ENCODE measurements at regions not wholly inside any gene's neighbourhood (a gene's known extent, or its start where the extent isn't known, plus 50 kb on each side); places are given as distances from the start of the nearest gene placed in this dataset.

DNA sequence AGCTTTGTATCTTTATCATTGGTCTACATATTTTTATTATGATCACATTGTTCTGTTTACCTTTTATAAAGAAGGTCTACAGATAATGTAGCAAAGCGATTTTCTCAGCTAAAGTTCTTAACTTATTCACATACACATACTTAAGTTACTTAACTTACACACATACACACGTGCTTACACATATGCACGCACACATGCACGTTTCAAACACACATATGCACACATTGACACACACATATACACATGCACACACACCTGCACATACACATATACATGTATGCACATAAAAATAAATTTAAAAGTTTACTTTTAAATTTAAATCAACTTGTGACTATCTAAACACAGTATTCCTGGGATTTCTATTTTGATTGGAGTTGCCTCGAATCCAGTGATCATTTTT lies 1204.5 kb upstream of the SLC39A10 start:
- no peaks in the 10 kb centered on the region for H3K9me3 ChIP-seq (replicated peaks; ENCODE audit: control insufficient read depth, insufficient read depth, low read length)
- ChIA-PET CTCF (no interaction called here), POLR2A (no interaction called here)
- intact Hi-C loops (cut with micrococcal nuclease): no loop called here
- dilution Hi-C loops (cut with MboI; ENCODE audit: extremely low pct_ligation_motif_present, low sequenced_read_pairs): no loop called here
- no peaks in the 10 kb centered on the region for H3K9me1 ChIP-seq (replicated peaks; ENCODE audit: control insufficient read depth, extremely low read depth, insufficient read depth, low read length)
- H2AFZ ChIP-seq (ENCODE audit: low read depth, low read length): no peak overlapping the region
- no peak overlapping the region for H3K4me2 ChIP-seq (ENCODE audit: insufficient read depth, low read length)
- H3K36me3 ChIP-seq (ENCODE audit: control insufficient read depth in 2 of 2, extremely low read depth in 1 of 2, insufficient read depth in 2 of 2, low read length in 2 of 2): no peaks in the 10 kb centered on the region
- H3K79me2 ChIP-seq (ENCODE audit: control insufficient read depth, insufficient read depth, low read length): no peaks in the 10 kb centered on the region
- no peak overlapping the region for H3K4me3 ChIP-seq (replicated peaks in 1 of 3; ENCODE audit: insufficient read depth in 1 of 3, low read depth in 1 of 3, low read length in 3 of 3)
- TF ChIP-seq MYC (IDR thresholded peaks at IDR 0.05; ENCODE audit: low read depth, low read length): no peak
- TF ChIP-seq FOS (IDR thresholded peaks at IDR 0.05; ENCODE audit: borderline replicate concordance, insufficient read depth, low read length): no peak
- TF ChIP-seq, protein P1, sequence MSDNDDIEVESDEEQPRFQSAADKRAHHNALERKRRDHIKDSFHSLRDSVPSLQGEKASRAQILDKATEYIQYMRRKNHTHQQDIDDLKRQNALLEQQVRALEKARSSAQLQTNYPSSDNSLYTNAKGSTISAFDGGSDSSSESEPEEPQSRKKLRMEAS (IDR thresholded peaks at IDR 0.05; ENCODE audit: insufficient read depth, insufficient read length): no peak
- H3K27ac ChIP-seq (ENCODE audit: insufficient read depth, low read depth, low read length): no peak overlapping the region
- DNase-seq (ENCODE audit: low read depth, low spot score) (no peak), FAIRE-seq (no peak)
- no TSS peak for BruUV-seq (replicated peaks)
- no peaks in the 10 kb centered on the region for H4K20me1 ChIP-seq (replicated peaks; ENCODE audit: control insufficient read depth, extremely low read depth, insufficient read depth, low read length)
- H3K27me3 ChIP-seq (ENCODE audit: control insufficient read depth in 2 of 2, insufficient read depth in 2 of 2, low read length in 2 of 2): no peaks in the 10 kb centered on the region
- no peak overlapping the region for H3K9ac ChIP-seq (replicated peaks; ENCODE audit: extremely low read depth, insufficient read depth, low read length)
- H3K4me1 ChIP-seq (ENCODE audit: control insufficient read depth, extremely low read depth, insufficient read depth, low read length): no peaks in the 10 kb centered on the region

DNA sequence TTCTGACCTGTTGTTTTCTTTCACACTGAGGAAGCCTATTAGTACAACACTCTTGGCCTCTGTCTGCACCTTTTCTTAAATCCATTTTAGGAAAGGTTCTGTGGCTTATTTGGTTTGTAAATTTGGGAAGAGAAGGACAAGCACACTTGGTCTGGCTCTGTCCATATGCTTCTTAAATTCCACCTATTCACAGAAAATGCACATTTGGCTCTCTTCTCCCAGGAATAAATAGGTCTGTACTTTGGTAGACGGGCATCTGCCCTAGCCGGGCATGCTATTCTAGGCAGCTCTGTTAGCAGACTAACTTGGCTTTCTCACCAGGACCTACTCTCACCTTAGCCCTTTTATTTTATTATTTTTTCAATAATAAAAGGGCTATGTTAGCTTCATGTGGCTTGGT lies 1211.8 kb upstream of the SLC39A10 start:
- H3K9me1 ChIP-seq (replicated peaks; ENCODE audit: control insufficient read depth, extremely low read depth, insufficient read depth, low read length): no peaks in the 10 kb centered on the region
- DNase-seq (ENCODE audit: low read depth, low spot score) (no peak), FAIRE-seq (no peak)
- no peaks in the 10 kb centered on the region for H3K27me3 ChIP-seq (ENCODE audit: control insufficient read depth in 2 of 2, insufficient read depth in 2 of 2, low read length in 2 of 2)
- H3K4me1 ChIP-seq (ENCODE audit: control insufficient read depth, extremely low read depth, insufficient read depth, low read length): no peaks in the 10 kb centered on the region
- H3K36me3 ChIP-seq (ENCODE audit: control insufficient read depth in 2 of 2, extremely low read depth in 1 of 2, insufficient read depth in 2 of 2, low read length in 2 of 2): no peaks in the 10 kb centered on the region
- H3K4me2 ChIP-seq (ENCODE audit: insufficient read depth, low read length): no peak overlapping the region
- no peaks in the 10 kb centered on the region for H3K79me2 ChIP-seq (ENCODE audit: control insufficient read depth, insufficient read depth, low read length)
- TF ChIP-seq, protein P1 (IDR thresholded peaks at IDR 0.05; ENCODE audit: insufficient read depth, insufficient read length): no peak
- TF ChIP-seq, protein P2, sequence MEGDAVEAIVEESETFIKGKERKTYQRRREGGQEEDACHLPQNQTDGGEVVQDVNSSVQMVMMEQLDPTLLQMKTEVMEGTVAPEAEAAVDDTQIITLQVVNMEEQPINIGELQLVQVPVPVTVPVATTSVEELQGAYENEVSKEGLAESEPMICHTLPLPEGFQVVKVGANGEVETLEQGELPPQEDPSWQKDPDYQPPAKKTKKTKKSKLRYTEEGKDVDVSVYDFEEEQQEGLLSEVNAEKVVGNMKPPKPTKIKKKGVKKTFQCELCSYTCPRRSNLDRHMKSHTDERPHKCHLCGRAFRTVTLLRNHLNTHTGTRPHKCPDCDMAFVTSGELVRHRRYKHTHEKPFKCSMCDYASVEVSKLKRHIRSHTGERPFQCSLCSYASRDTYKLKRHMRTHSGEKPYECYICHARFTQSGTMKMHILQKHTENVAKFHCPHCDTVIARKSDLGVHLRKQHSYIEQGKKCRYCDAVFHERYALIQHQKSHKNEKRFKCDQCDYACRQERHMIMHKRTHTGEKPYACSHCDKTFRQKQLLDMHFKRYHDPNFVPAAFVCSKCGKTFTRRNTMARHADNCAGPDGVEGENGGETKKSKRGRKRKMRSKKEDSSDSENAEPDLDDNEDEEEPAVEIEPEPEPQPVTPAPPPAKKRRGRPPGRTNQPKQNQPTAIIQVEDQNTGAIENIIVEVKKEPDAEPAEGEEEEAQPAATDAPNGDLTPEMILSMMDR (IDR thresholded peaks at IDR 0.05; ENCODE audit: extremely low read depth in 1 of 2, insufficient read depth in 1 of 2, low read depth in 1 of 2, low read length in 2 of 2): no peak
- TF ChIP-seq POLR2AphosphoS5 (IDR thresholded peaks at IDR 0.05; ENCODE audit: insufficient read depth, low read depth, low read length) (no peak), POLR2A (IDR thresholded peaks at IDR 0.05; ENCODE audit: low read depth, low read length) (no peak), MYC (IDR thresholded peaks at IDR 0.05; ENCODE audit: low read depth, low read length) (no peak)
- intact Hi-C loops (cut with micrococcal nuclease) (no loop called here), dilution Hi-C loops (cut with MboI; ENCODE audit: extremely low pct_ligation_motif_present, low sequenced_read_pairs) (no loop called here)
- H2AFZ ChIP-seq (ENCODE audit: low read depth, low read length): no peak overlapping the region
- POLR2A ChIA-PET: no interaction called here
- no peak overlapping the region for H3K27ac ChIP-seq (ENCODE audit: insufficient read depth, low read depth, low read length)
- BruUV-seq (replicated peaks): no TSS peak
- no peaks in the 10 kb centered on the region for H4K20me1 ChIP-seq (replicated peaks; ENCODE audit: control insufficient read depth, extremely low read depth, insufficient read depth, low read length)
- H3K4me3 ChIP-seq (replicated peaks in 1 of 3; ENCODE audit: insufficient read depth in 1 of 3, low read depth in 1 of 3, low read length in 3 of 3): no peak overlapping the region
- CTCF ChIA-PET: no interaction called here
- no peak overlapping the region for H3K9ac ChIP-seq (replicated peaks; ENCODE audit: extremely low read depth, insufficient read depth, low read length)
- no peaks in the 10 kb centered on the region for H3K9me3 ChIP-seq (replicated peaks; ENCODE audit: control insufficient read depth, insufficient read depth, low read length)

Measured in endothelial cell of umbilical vein (primary cell).